Endothelial cell of umbilical vein (primary cell): ENCODE measurements at regions not wholly inside any gene's neighbourhood (a gene's known extent, or its start where the extent isn't known, plus 50 kb on each side); places are given as distances from the start of the nearest gene placed in this dataset.

Experiments
- BruUV-seq: library from RNA; stranded (reverse); fragments of 400-500 nt; replicated peaks from 2 replicates; lab custom pipeline; 2021; lab: Mats Ljungman, UMichigan
- CTCF ChIA-PET: fragments of 300-600, 350-600 bp; sonication (Branson Sonifier 250); formaldehyde crosslinking; loops from one replicate; lab custom pipeline; 2021; ENCODE audit warnings: antibody characterized with exemption, inconsistent platforms; lab: Charles Lee
- POLR2A ChIA-PET: fragments of 300-600, 350-600 bp; sonication (Branson Sonifier 250); formaldehyde crosslinking; loops from one replicate; lab custom pipeline; 2021; ENCODE audit warnings: antibody characterized with exemption, inconsistent platforms; lab: Charles Lee
- DNase-seq: peaks from one replicate; pipeline ENCODE4 v3.0.0-alpha.2; 2011; ENCODE audit warnings: low read depth, low spot score
- FAIRE-seq: peaks from 2 replicates; lab custom pipeline; 2011; peaks lifted over from hg19 to GRCh38; lab: Jason Lieb, UNC
- H2AFZ ChIP-seq: 2 replicates; pipeline ENCODE4 v1.6.0; 2012; ENCODE audit warnings: low read depth, low read length, control low read depth, inconsistent platforms
- H3K27ac ChIP-seq: 2 replicates; pipeline ENCODE4 v1.5.1; 2011; ENCODE audit warnings: low read depth, mild to moderate bottlenecking, control low read depth, low read length, moderate library complexity; ENCODE audit not compliant: insufficient read depth
- H3K27me3 ChIP-seq, 2 experiments: 2 replicates each; pipeline versions ENCODE4 v1.6.0 to v1.6.1; 2011; ENCODE audit warnings: low read length in 2 of 2, mixed read lengths in 1 of 2; ENCODE audit not compliant: control insufficient read depth in 2 of 2, insufficient read depth in 2 of 2
- H3K36me3 ChIP-seq, 2 experiments: 2 replicates in 1 of 2; 3 replicates in 1 of 2; pipeline ENCODE4 v1.5.1; 2011; ENCODE audit warnings: low read length in 2 of 2, mild to moderate bottlenecking in 1 of 2, moderate library complexity in 1 of 2; ENCODE audit not compliant: control insufficient read depth in 2 of 2, insufficient read depth in 2 of 2; ENCODE audit errors: extremely low read depth in 1 of 2
- H3K4me1 ChIP-seq: 3 replicates; pipeline ENCODE4 v1.5.1; 2011; ENCODE audit warnings: mild to moderate bottlenecking, low read length; ENCODE audit not compliant: control insufficient read depth, insufficient read depth; ENCODE audit errors: extremely low read depth
- H3K4me2 ChIP-seq: 2 replicates; pipeline ENCODE4 v1.6.1; 2011; ENCODE audit warnings: low read length, control low read depth, mixed read lengths; ENCODE audit not compliant: insufficient read depth
- H3K4me3 ChIP-seq, 3 experiments: fragments of 200-600 bp in 1 of 3; sonication (generic), shearing (Covaris generic) in 1 of 3; replicated peaks in 1 of 3; 2 replicates each; pipeline ENCODE4 v1.5.1; 2011 to 2016; ENCODE audit warnings: control low read depth in 3 of 3, low read length in 3 of 3, mild to moderate bottlenecking in 2 of 3, inconsistent platforms in 1 of 3, low read depth in 1 of 3, moderate library complexity in 1 of 3; ENCODE audit not compliant: insufficient read depth in 1 of 3
- H3K79me2 ChIP-seq: 2 replicates; pipeline ENCODE4 v1.6.0; 2012; ENCODE audit warnings: low read length, inconsistent platforms; ENCODE audit not compliant: control insufficient read depth, insufficient read depth
- H3K9ac ChIP-seq: replicated peaks from 2 replicates; pipeline ENCODE3; 2011; ENCODE audit warnings: low read length, control low read depth; ENCODE audit not compliant: insufficient read depth; ENCODE audit errors: extremely low read depth
- H3K9me1 ChIP-seq: replicated peaks from 3 replicates; pipeline ENCODE4 v1.6.0; 2011; ENCODE audit warnings: mild to moderate bottlenecking, low read length; ENCODE audit not compliant: control insufficient read depth, insufficient read depth; ENCODE audit errors: extremely low read depth
- H3K9me3 ChIP-seq: replicated peaks from 2 replicates; pipeline ENCODE4 v1.5.1; 2012; ENCODE audit warnings: low read length, inconsistent platforms; ENCODE audit not compliant: control insufficient read depth, insufficient read depth
- H4K20me1 ChIP-seq: replicated peaks from 2 replicates; pipeline ENCODE3; 2011; ENCODE audit warnings: mild to moderate bottlenecking, low read length; ENCODE audit not compliant: control insufficient read depth, insufficient read depth; ENCODE audit errors: extremely low read depth
- CTCF ChIP-seq, 2 donors: IDR thresholded peaks; 1 replicate in 1 of 2; 2 replicates in 1 of 2; pipeline ENCODE4 v1.5.1; 2011; ENCODE audit warnings: low read length in 2 of 2, mild to moderate bottlenecking in 2 of 2, moderate library complexity in 2 of 2, control low read depth in 1 of 2, inconsistent platforms in 1 of 2, low read depth in 1 of 2; ENCODE audit not compliant: insufficient read depth in 1 of 2; ENCODE audit errors: extremely low read depth in 1 of 2
- EZH2 ChIP-seq: IDR thresholded peaks from 2 replicates; pipeline ENCODE4 v1.6.1; 2012; ENCODE audit warnings: borderline replicate concordance, low read depth, mild to moderate bottlenecking, moderate library complexity, low read length, inconsistent platforms; ENCODE audit not compliant: severe bottlenecking
- FOS ChIP-seq: IDR thresholded peaks from 2 replicates; pipeline ENCODE4 v1.6.1; 2011; ENCODE audit warnings: mild to moderate bottlenecking, low read length, moderate library complexity, borderline replicate concordance; ENCODE audit not compliant: insufficient read depth
- GATA2 ChIP-seq: IDR thresholded peaks from 2 replicates; pipeline ENCODE4 v1.7.0; 2011; ENCODE audit warnings: low read depth, mild to moderate bottlenecking, moderate library complexity, mixed read lengths, low read length; ENCODE audit not compliant: insufficient read length, insufficient read depth
- JUN ChIP-seq: IDR thresholded peaks from 2 replicates; pipeline ENCODE4 v1.6.1; 2011; ENCODE audit warnings: borderline replicate concordance, low read depth; ENCODE audit not compliant: insufficient read length, insufficient read depth
- MAX ChIP-seq: IDR thresholded peaks from 2 replicates; pipeline ENCODE4 v1.6.1; 2011; ENCODE audit not compliant: insufficient read depth, insufficient read length
- MYC ChIP-seq: IDR thresholded peaks from one replicate; pipeline ENCODE4 v1.6.1; 2011; ENCODE audit warnings: mild to moderate bottlenecking, low read depth, low read length
- POLR2A ChIP-seq: IDR thresholded peaks from 2 replicates; pipeline ENCODE4 v1.6.1; 2012; ENCODE audit warnings: low read depth, mild to moderate bottlenecking, control low read depth, low read length
- POLR2AphosphoS5 ChIP-seq: IDR thresholded peaks from 2 replicates; pipeline ENCODE4 v1.6.1; 2012; ENCODE audit warnings: low read depth, mild to moderate bottlenecking, control low read depth, low read length, moderate library complexity; ENCODE audit not compliant: insufficient read depth
- dilution Hi-C: fragments of 300-500 bp; cut with MboI; formaldehyde crosslinking; loops from one replicate; pipeline ENCODE4 v1.15.0; 2019; ENCODE audit warnings: low sequenced_read_pairs; ENCODE audit not compliant: extremely low pct_ligation_motif_present
- intact Hi-C: fragments of 100-400 bp; cut with micrococcal nuclease; formaldehyde crosslinking; loops from one replicate; pipeline ENCODE4 v1.10.0; 2022

DNA sequence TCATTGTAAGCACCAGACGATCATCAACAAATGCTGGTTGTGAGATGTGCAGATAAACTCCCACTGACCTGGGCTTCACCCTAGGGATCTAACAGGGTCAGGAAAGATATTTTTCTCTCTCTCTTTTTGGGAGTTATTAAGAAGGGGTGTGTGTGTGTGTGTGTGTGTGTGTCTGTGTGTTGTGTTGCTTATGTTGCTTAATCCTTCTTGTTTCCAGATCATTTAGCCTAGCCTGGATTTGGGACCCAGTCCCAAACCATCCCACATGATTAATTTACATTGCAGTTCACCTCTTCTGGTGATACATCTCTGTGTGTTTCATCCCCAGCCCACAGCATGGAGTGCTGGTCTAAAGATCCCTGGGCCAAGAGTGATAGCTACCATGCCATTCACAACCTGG lies 122.8 kb upstream of the IPO9 start:
- Histone ChIP-seq H3K4me3 (no peak overlapping the region), H3K9me1 (no peaks in the 10 kb centered on the region), H3K27ac (no peak overlapping the region), H4K20me1 (peaks cover 4% of the 10 kb centered on the region), H2AFZ (no peak overlapping the region), H3K79me2 (peaks cover 25% of the 10 kb centered on the region), H3K9me3 (no peaks in the 10 kb centered on the region), H3K36me3 (peaks cover 0 to 2% of the 10 kb centered on the region in 2 experiments), H3K27me3 (no peaks in the 10 kb centered on the region), H3K9ac (no peak overlapping the region), H3K4me1 (peaks cover 5% of the 10 kb centered on the region), H3K4me2 (no peak overlapping the region)
- DNase-seq = no peak
- CTCF ChIA-PET = interaction anchor here (4.3 to 20.5 kb wide), 3 partner anchors 82 to 173 kb away, joined by 70 to 970 read pairs (median 236); no protein-coding TSS in a partner anchor
- no peak for FAIRE-seq
- POLR2A ChIA-PET = no interaction called here
- no TSS peak for BruUV-seq
- intact Hi-C loops = no loop called here
- dilution Hi-C loops = loop anchor here (25.0 kb wide), 1 partner anchor 144 kb away; no protein-coding TSS in a partner anchor
- TF ChIP-seq JUN (no peak), FOS (no peak), MYC (no peak), EZH2 (no peak), POLR2A (no peak)

GRCh38 chr1:201707027-201707426 lies 121.9 kb upstream of the IPO9 start:
- H3K9me3 ChIP-seq = no peaks in the 10 kb centered on the region
- no peaks in the 10 kb centered on the region for H3K27me3 ChIP-seq
- no TSS peak for BruUV-seq
- TF ChIP-seq CTCF (IDR thresholded peaks at IDR 0.05; ENCODE audit: extremely low read depth in 1 of 2, insufficient read depth in 1 of 2, low read depth in 1 of 2, low read length in 2 of 2) (no peak), MAX (no peak), FOS (no peak), JUN (no peak), GATA2 (no peak), EZH2 (no peak), POLR2A (no peak), MYC (no peak), POLR2AphosphoS5 (no peak)
- no peak for DNase-seq
- intact Hi-C loops = no loop called here
- peaks cover 0 to 2% of the 10 kb centered on the region in 2 experiments for H3K36me3 ChIP-seq
- H3K9me1 ChIP-seq = no peaks in the 10 kb centered on the region
- H3K4me2 ChIP-seq = no peak overlapping the region
- H3K27ac ChIP-seq = no peak overlapping the region
- H3K4me3 ChIP-seq = no peak overlapping the region
- no peak overlapping the region for H3K9ac ChIP-seq
- peaks cover 11% of the 10 kb centered on the region for H3K4me1 ChIP-seq
- H3K79me2 ChIP-seq = peaks cover 28% of the 10 kb centered on the region
- no peak for FAIRE-seq
- POLR2A ChIA-PET = no interaction called here
- no peaks in the 10 kb centered on the region for H4K20me1 ChIP-seq
- CTCF ChIA-PET = interaction anchor here (10.2 to 20.5 kb wide), 3 partner anchors 37 to 147 kb away, joined by 139 to 970 read pairs (median 236); no protein-coding TSS in a partner anchor
- no peak overlapping the region for H2AFZ ChIP-seq
- dilution Hi-C loops = loop anchor here (25.0 kb wide), 1 partner anchor 145 kb away; no protein-coding TSS in a partner anchor
